ENCODE measurements at regions not wholly inside any gene's neighbourhood (a gene's known extent, or its start where the extent isn't known, plus 50 kb on each side); places are given as distances from the start of the nearest gene placed in this dataset.

- H3K27ac ChIP-seq: no peak overlapping the region
- DNase-seq (ENCODE audit: low read depth, low spot score): no peak
Measured at GRCh38 chr20:11108102-11108810, 434.5 kb upstream of the JAG1 start.

- no peak overlapping the region for H3K27ac ChIP-seq
- no peak for DNase-seq (ENCODE audit: low read depth, low spot score)
Measured at GRCh38 chr20:11110535-11110934, 436.7 kb upstream of the JAG1 start.

- DNase-seq (ENCODE audit: low read depth, low spot score): no peak
- peak overlapping the region; percentile 59 for H3K27ac ChIP-seq
Measured at GRCh38 chr20:11111191-11111590, 437.4 kb upstream of the JAG1 start.

GRCh38 chr20:11112832-11113231 is 439.0 kb upstream of the JAG1 start:
- no peak for DNase-seq (ENCODE audit: low read depth, low spot score)
- peak overlapping the region; percentile 59 for H3K27ac ChIP-seq

- DNase-seq (ENCODE audit: low read depth, low spot score): no peak
- no peak overlapping the region for H3K27ac ChIP-seq
Measured at GRCh38 chr20:11114382-11114781, 440.6 kb upstream of the JAG1 start.

- peak overlapping the region; percentile 81 for H3K27ac ChIP-seq
- DNase-seq (ENCODE audit: low read depth, low spot score): peak; percentile 94
Measured at GRCh38 chr20:11117808-11118528, 444.2 kb upstream of the JAG1 start.

- H3K27ac ChIP-seq: peak overlapping the region; percentile 81
- DNase-seq (ENCODE audit: low read depth, low spot score): no peak
Measured at GRCh38 chr20:11118802-11119380, 445.1 kb upstream of the JAG1 start.

- H3K27ac ChIP-seq: peak overlapping the region; percentile 81
- no peak for DNase-seq (ENCODE audit: low read depth, low spot score)
Measured at GRCh38 chr20:11119573-11119972, 445.8 kb upstream of the JAG1 start.

GRCh38 chr20:11120431-11120830 is 446.6 kb upstream of the JAG1 start:
- no peak overlapping the region for H3K27ac ChIP-seq
- DNase-seq (ENCODE audit: low read depth, low spot score): no peak

GRCh38 chr20:11124849-11125505 is 451.2 kb upstream of the JAG1 start:
- no peak overlapping the region for H3K27ac ChIP-seq
- DNase-seq (ENCODE audit: low read depth, low spot score): no peak

GRCh38 chr20:11128220-11128718 is 454.5 kb upstream of the JAG1 start:
- no peak for DNase-seq (ENCODE audit: low read depth, low spot score)
- H3K27ac ChIP-seq: no peak overlapping the region

GRCh38 chr20:11128721-11129120 is 454.9 kb upstream of the JAG1 start:
- no peak for DNase-seq (ENCODE audit: low read depth, low spot score)
- no peak overlapping the region for H3K27ac ChIP-seq

- H3K27ac ChIP-seq: peak overlapping the region; percentile 32
- DNase-seq (ENCODE audit: low read depth, low spot score): no peak
Measured at GRCh38 chr20:11130554-11131166, 456.9 kb upstream of the JAG1 start.

- H3K27ac ChIP-seq: no peak overlapping the region
Measured at GRCh38 chr20:11132819-11133415, 459.1 kb upstream of the JAG1 start.

GRCh38 chr20:11136691-11137090 is 462.9 kb upstream of the JAG1 start:
- DNase-seq (ENCODE audit: low read depth, low spot score): no peak

More at GRCh38 chr20:11132819-11133415, 459.1 kb upstream of the JAG1 start:
- no peak for DNase-seq (ENCODE audit: low read depth, low spot score)

GRCh38 chr20:11137688-11138087 is 463.9 kb upstream of the JAG1 start:
- H3K27ac ChIP-seq: no peak overlapping the region

More at GRCh38 chr20:11136691-11137090, 462.9 kb upstream of the JAG1 start:
- no peak overlapping the region for H3K27ac ChIP-seq

GRCh38 chr20:11140359-11140758 is 466.6 kb upstream of the JAG1 start:
- H3K27ac ChIP-seq: peak overlapping the region; percentile 67

More at GRCh38 chr20:11137688-11138087, 463.9 kb upstream of the JAG1 start:
- DNase-seq (ENCODE audit: low read depth, low spot score): no peak

GRCh38 chr20:11143481-11143880 is 469.7 kb upstream of the JAG1 start:
- DNase-seq (ENCODE audit: low read depth, low spot score): no peak
- H3K27ac ChIP-seq: peak overlapping the region; percentile 20

More at GRCh38 chr20:11140359-11140758, 466.6 kb upstream of the JAG1 start:
- peak; percentile 94 for DNase-seq (ENCODE audit: low read depth, low spot score)

GRCh38 chr20:11144114-11144950 is 470.5 kb upstream of the JAG1 start:
- peak; percentile 33 for DNase-seq (ENCODE audit: low read depth, low spot score)
- H3K27ac ChIP-seq: peak overlapping the region; percentile 20

Measured in epithelial cell of prostate (primary cell).